Right ventricle myocardium inferior (tissue), 1 donor: ENCODE measurements at regions not wholly inside any gene's neighbourhood (a gene's known extent, or its start where the extent isn't known, plus 50 kb on each side); places are given as distances from the start of the nearest gene placed in this dataset.

Experiments used
- ATAC-seq: fragments of 200-7000 bp; cut with Tn5 transposase; one replicate; pipeline ENCODE4 v1.9.1; 2020; ENCODE audit warnings: mild to moderate bottlenecking, moderate library complexity
- DNase-seq: peaks from one replicate; pipeline ENCODE4 v3.0.0; 2021; ENCODE audit errors: missing footprints
- intact Hi-C: fragments of 100-400 bp; cut with DNase I; formaldehyde crosslinking; loops from one replicate; pipeline ENCODE4 v1.11.0; 2022
- donor health status: DM: no; HTN: yes; CAD: no; lungs with severe emphysema.

DNA sequence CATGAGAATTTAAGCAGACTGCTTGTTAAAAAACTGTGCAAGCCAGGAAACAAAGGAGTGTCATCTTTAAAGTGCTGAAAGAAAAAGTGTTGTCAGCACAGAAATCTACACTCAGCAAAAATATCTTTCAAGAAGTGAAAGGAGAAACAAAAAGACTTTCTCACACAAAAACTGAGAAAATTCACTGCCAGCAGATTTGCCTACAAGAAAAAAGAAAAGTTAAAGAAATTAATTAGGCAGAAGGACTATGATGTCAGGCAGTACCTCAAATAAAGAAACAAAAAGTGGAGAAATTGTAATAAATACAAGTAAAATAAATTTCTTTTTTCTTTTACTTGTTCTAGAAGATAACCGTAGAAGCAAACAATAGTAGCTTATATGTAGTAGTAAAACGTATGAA, 171.6 kb upstream of the CEP162 start:
- ATAC-seq = no peak
- no peak for DNase-seq
- intact Hi-C loops = no loop called here

DNA sequence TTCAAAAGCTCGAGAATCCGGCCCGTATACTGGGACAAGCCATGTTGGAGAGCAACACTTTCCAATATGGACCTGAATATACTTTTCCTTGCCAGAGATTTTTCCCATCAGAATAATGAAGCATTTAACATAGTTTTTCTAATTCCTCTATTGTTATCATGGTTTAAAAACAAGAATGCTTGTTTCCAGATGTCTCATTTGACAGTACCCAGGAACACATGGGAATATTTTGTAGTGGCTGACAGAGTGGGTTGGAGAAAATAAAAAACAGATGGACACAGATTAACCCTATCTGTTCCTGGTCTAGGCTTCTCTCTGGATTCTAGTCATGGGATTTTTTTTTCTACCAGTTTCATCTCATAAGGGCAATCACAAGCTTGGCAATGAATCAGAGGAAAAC, 164.8 kb upstream of the CEP162 start:
- ATAC-seq (no peak), DNase-seq (no peak)
- intact Hi-C loops = no loop called here

DNA sequence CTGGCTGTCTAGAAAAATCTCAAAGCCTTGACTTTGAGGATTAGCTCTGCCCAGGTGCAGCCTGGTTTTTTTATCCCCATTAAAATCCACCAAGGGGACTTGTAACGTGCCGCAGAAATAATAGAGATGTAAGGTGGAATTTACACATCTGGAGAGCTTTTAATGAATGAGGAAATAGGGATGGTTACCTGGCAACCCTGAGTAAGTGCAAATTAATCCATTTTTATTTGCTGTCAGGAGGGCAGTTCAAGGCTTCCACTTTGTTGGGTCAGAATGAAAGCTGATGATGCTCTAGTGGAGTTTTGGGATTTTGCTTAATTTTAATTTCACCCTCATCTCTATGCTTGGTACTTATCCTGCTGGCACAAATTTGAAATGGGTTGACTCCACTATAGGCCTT, 163.4 kb upstream of the CEP162 start:
- ATAC-seq (no peak), DNase-seq (no peak)
- intact Hi-C loops = no loop called here

DNA sequence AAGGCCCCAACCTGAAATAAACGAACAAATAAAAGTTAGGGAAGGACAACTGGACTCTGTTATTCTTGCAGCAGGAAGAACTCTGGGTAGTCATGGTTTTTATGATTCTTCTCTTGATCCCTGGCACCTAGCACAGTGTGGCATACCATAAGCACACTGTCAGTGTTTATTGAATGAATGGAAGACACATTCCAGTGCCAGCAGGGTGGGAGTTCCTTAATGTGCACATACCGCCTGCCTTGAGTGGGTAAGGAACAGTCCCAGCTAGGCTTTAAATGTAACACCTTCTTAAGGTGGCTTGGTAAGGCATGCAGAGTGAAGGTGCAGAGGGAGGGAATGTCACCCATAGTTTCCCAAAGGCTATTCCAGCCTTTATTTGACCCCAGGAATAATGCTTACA, 162.9 kb upstream of the CEP162 start:
- intact Hi-C loops = no loop called here
- no peak for ATAC-seq
- no peak for DNase-seq

DNA sequence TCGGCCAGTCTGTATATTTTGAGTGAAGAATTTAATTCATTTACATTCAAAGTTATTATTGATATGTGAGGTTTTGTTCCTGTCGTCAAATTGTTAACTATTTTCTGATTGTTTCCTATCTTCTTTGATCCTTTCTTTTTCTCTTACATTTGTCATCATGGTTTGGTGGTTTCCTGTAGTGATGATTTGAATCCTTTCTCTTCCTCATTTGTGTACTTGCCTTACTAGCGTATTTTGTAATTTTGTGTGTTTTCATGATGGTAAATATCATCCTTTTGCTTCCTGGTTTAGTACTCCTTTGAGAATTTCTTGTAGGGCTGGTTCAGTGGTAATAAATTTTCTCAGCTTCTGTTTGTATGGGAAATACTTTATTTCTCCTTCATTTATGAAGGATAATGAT, 151.7 kb upstream of the CEP162 start:
- DNase-seq (no peak), ATAC-seq (no peak)
- intact Hi-C loops = no loop called here

DNA sequence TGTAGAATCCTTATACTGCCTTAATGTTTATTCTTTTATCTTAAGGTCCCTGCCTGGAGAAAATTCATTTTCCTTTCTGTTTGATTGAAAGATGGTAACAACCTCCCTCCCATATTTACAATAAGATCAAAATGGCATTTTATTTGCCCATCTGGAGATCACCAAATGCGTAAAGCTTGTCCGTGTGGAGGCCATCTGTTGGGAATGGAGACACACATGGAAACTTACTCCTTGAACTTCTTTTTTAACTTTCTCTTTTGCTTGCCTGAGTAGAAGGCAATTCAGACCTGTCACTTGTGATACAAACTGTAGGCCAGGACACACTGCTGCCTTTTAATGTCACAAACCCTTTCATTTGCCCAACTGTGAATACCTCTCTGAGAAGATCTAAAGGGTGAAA, 144.8 kb upstream of the CEP162 start:
- DNase-seq = no peak
- intact Hi-C loops = no loop called here
- ATAC-seq = no peak

DNA sequence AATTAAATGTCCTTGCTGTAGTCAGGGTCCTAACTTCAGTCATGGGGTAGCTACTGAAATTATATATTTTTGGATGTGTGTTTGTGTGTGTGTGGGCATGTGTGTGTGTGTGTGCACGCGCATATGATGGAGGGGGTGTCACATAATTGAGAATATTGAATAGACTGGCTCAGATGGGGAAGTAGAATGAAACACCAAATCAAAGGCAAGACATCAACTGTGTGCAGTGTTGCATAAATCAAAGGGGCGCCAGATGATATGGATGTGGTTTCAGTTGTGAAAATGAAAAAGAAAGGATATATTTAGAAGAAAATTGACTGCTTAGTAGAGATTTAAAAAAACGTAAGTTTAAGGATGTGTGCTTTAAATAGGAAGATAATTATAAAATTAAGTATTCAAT, 144.2 kb upstream of the CEP162 start:
- DNase-seq (no peak), ATAC-seq (no peak)

DNA sequence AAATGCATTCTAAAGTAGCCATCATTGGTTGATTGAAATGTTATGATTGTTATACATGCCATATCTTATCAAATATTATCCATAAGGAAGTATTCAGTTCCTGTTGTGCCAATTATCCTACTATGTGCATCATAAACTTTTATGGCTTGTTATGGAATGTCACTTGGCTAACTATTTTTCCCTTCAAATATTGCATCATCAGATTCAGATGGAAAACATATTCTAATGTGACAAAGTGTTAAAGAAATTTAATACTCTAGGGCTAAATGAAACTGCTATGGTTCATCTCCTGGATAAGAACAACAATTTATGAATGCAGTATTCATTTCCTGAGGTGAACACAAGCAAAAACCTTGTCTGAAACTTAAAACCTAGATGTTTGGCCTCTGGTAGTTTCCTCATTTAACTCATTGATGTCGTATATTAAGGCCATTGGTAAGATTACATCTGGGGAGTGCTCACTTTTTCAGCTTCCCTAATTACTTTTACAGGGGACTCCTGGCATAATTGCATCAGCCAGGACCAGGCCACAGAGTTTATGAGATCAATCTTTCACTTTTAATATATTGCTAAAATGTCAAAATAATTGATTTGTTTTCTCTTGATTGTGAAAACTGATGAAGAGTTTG, 134.9 kb upstream of the CEP162 start:
- no peak for ATAC-seq
- DNase-seq = no peak
- intact Hi-C loops = no loop called here

More for the DNA sequence above, 144.2 kb upstream of the CEP162 start:
- intact Hi-C loops = no loop called here

DNA sequence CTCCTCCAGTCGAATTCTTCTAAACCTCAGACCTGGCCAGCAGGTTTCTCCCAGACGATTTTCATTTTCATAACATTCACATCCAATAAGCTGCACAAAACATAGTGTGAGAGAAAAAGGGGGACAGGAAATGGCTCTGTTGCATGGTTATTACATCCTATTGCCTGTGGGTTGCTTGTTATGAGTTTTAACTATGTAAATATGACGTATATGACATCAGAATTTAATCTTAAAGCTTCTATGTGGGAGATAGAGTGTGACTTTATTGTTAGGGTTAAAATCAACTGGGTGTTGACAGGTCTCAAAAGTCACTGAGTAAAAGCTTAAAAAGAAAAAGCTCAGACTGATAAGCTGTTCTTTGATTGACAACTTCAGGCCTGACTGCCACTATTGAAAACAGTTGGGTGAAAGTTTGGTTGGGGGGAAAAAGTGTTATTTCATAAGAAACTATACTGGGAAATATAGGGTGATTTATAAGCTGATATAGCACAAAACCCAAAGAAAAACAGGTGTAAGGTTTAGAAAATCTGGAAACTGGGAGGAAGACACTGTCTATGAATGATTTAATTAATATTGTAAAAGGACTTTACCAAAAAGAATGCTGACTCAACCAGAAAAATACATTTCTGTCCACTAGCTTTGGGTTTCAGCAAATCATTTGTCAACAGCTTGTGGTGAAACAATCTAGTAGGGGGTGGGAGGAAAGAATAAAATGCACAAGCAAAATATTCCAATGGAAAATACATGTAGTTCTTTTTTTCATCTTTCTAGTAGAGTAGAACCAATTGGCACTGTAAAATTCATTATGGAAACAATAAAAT, 134.1 kb upstream of the CEP162 start:
- intact Hi-C loops = no loop called here
- ATAC-seq (no peak), DNase-seq (no peak)

DNA sequence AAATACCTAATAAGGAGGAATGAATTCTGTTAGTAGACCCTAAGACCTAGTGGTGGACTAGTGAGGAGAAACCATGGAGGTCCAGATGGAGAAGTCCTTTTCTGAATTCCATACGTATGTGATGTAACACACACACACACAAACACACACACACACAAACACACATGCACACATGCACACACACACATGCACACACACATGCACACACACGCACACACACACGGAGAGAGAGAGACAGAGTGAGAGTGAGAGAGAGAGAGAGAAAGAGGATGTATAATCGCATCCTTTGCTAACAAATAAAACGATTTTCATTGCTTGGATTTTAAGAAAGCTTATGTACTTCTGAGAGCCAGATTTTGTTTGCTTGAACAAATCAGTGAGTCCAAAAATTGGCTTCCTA, 132.6 kb upstream of the CEP162 start:
- intact Hi-C loops = no loop called here
- no peak for DNase-seq
- ATAC-seq = no peak

DNA sequence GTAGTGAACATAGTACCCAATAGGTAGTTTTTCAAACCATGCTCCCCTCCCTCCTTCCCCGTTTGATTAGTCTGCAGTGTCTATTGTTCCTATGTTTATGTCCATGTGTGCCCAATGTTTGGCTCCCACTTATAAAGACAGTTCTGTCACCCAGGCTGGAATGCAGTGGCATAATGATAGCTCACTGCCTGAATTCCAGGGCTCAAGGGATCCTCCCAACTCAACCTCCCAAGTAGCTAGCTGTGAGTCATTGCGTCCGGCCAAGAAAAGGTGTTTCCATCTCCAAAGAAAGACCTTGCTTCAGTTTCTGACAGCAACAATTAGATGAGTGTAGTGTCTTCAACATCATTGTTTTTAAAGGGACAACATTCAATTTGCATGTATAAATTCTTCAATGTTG, 131.1 kb upstream of the CEP162 start:
- DNase-seq = no peak
- intact Hi-C loops = no loop called here

DNA sequence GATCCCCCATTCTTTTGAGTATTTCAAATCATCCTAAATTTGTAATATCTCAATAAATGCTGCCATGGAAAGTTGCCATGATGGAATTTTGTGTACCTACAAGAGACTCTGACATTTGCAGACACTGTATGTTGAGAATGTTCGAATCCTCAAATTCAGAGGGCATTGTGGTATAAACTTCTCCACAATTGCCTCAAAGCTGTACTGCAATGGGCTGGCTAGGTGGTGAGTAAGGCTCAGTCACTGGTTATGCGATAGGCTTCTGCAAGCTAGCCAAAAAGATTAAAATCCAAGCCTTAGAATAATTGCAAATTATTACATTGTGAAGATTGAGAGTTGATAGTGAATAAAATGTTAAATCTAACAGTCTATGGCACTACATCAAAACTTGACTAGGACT, 130.2 kb upstream of the CEP162 start:
- DNase-seq = no peak
- no peak for ATAC-seq
- intact Hi-C loops = no loop called here

More for the DNA sequence above, 131.1 kb upstream of the CEP162 start:
- ATAC-seq = no peak

DNA sequence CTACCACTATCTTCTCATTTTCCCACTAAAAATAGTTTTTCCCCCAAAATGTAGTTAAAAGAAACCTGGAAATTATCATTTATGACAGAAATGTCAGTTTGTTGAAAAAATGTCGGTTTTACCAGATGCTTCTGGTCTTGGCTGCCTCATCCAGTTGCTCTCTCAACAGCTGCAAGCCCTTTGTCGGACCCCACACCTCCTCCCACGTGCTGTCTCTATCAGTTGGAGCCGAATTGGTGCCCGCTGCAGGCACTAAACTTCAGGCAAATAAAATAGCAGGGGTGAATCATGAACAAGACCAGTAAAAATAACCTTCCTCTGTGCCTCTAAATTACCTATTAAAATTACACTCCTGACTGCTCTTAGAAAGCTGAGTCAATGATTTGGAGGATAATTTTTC, 129.5 kb upstream of the CEP162 start:
- intact Hi-C loops = no loop called here
- DNase-seq (no peak), ATAC-seq (no peak)

DNA sequence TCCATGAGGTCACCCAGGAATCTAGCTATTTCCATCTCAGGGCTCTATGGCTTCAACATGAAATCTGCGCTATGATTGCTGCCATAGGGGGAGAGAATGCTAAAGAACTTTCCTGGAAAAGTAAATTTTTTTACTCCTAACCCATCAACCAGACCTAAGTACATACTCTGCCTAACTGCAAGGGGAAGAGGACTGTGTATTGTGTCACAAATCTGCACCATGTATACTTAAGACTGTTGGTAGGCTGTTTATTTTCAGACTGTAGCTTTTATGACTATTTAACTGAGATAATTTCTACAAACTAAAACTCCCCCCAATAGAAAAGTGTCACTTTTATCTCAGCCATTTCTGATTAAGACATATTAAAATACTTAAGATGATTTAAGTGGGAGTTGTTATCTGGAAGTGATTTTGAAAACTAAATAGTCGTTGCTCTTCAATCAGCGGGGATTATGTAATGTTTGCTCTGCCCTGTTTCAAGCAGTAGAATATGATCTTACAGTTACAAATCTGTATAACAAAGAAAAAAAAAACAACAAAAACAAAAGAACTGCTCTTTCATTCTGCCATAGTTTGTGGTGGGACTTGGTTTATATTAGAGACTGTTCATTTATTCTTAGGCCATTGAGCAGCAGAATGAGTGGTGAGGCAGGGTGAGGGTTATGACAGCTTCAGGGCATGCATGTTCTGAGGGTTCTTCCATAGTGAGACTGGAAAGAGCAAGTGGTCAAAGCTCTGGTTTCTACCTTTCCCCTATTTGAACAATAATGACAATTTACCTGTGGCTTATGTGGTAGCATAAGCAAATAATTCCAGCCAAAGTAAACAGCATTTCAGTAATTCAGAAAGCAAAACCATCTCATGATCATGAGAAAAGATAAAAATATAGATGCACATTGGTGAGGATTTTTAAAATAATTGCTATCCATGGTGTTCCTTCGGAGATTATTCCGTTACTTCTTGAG, 126.3 kb upstream of the CEP162 start:
- intact Hi-C loops = no loop called here
- no peak for ATAC-seq

DNA sequence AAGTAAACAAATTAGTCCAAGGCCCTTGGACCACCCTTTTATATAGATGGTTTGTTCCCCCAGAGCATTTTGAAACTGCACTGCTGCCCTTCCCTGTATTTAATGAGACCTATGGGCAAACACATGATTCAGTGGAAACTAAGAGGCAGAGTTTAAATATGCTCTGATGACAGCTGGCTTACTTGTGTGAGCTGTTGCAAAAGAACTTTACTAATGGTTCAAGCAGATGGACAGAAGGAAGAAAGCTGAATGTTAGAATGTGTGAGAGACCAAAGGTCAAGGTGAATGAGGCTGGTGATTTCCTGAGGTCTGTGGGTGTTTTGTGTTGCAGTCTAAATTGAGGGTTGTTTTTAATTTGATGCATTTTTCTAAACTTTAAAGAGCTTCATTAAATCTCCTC, 123.0 kb upstream of the CEP162 start:
- intact Hi-C loops = no loop called here
- no peak for DNase-seq

More for the DNA sequence above, 126.3 kb upstream of the CEP162 start:
- DNase-seq = no peak

DNA sequence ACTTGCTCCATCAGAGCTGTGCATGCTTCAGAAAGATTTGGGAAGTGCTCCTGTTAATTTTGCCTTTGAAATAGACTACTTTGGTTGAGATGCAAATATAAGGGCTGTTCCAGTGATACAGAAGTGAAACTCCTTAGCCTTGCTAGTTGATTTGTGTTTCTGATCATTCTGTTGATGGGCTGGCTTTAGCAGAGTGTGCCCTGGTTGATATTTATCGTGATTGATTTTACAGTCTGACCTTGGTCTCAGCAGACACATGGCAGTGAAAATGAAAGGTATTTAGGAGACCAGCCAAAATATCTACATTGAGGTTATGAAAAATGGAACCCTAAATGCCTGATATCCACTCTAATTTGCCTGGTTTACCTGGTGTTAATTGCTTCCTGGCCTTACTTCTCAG, 122.1 kb upstream of the CEP162 start:
- DNase-seq (no peak), ATAC-seq (no peak)
- intact Hi-C loops = no loop called here

More for the DNA sequence above, 123.0 kb upstream of the CEP162 start:
- no peak for ATAC-seq

DNA sequence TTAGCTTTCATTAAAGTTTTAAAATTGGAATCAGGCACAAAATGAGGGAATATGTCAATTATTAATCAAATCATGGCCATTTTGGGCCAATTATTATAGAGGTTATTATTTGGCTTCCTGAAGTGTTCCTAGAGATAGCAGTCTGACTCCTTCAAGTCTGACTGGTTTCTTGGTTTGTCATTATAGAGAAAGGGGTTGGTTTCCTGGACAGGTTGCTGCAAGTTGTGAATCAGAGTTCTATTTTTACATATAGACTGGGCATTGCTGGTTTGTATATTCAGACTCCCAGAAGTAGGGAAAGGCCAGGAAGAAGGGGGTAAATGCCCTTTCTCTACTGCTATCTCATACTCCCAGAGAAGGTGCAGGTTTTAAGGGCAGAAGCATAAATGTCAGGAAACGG, 121.4 kb upstream of the CEP162 start:
- DNase-seq (no peak), ATAC-seq (no peak)
- intact Hi-C loops = no loop called here

DNA sequence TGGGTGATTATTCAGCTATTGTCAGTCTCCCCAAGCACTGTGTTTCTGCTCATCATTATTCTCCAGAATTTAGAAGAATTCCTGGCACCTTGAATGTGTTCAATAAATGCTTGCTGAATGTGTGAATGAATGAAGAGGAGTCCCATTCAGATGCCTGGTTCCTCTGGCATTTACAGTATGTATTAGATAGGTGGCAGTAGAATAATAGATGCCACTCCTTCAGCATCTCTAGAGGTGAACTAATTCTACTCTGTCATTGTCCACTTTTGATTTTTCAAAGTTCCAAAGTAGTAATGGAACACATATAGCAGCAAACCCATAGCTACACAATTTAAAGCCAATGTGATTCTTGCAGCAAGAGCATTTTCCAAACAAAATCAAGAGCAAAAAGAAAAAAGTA, 118.9 kb upstream of the CEP162 start:
- ATAC-seq = no peak
- intact Hi-C loops = no loop called here
- no peak for DNase-seq

DNA sequence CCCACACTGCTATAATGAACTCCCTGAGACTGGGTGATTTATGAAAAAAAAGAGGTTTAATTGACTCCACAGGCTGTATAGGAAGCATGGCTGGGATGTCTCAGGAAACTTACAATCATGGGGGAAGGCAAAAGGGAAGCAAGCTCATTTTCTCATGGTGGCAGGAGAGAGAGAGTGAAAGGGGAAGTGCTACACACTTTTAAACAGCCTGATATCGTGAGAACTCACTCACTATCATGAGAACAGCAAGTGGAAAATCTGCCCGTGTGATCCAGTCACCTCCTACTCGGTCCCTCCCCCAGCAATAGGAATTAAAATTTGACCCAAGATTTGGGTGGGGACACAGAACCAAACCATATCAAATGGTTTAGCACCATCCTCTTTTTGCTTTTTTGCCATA, 116.6 kb upstream of the CEP162 start:
- ATAC-seq (no peak), DNase-seq (no peak)
- intact Hi-C loops = no loop called here

DNA sequence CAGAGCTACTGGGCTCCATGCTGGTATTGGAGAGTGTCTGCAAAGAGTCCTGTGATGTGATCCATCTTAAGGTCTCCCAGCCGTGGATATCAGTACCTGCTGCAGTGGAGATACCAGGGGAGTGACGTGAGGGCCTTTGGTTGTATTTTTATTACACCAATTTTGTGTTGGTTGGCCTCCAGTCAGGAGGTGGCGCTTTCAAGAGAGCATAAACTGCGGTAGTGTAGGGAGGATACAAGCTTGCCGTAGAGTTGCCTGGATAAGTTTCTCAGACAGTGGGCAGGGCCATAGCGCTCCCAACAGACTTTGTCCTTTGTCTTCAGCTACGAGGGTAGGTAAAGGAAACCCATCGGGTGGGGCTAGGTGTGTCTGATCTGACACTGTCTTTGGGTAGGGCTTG, 113.0 kb upstream of the CEP162 start:
- ATAC-seq (no peak), DNase-seq (no peak)
- intact Hi-C loops = no loop called here
